IMR-90 (cell line): ENCODE measurements at regions not wholly inside any gene's neighbourhood (a gene's known extent, or its start where the extent isn't known, plus 50 kb on each side); places are given as distances from the start of the nearest gene placed in this dataset.

ENCODE experiments used
- BHLHE40 ChIP-seq: fragments of 150-350 bp; IDR thresholded peaks from 2 replicates; pipeline ENCODE4 v1.6.1; 2016; ENCODE audit warnings: mild to moderate bottlenecking, low read depth, low read length
- CEBPB ChIP-seq: IDR thresholded peaks from 2 replicates; pipeline ENCODE4 v1.6.1; 2012; ENCODE audit warnings: low read depth, low read length, improper control_type of control experiment
- CTCF ChIP-seq: conservative IDR thresholded peaks from 2 replicates; pipeline ENCODE4 v1.5.1; 2012; ENCODE audit warnings: mild to moderate bottlenecking, low read depth, low read length, improper control_type of control experiment
- FOS ChIP-seq: fragments of 150-350 bp; IDR thresholded peaks from 2 replicates; pipeline ENCODE4 v1.6.1; 2016; ENCODE audit warnings: low read depth, low read length
- MAFK ChIP-seq: IDR thresholded peaks from 2 replicates; pipeline ENCODE4 v1.6.1; 2012; ENCODE audit warnings: low read depth, low read length, improper control_type of control experiment
- MAZ ChIP-seq: IDR thresholded peaks from 2 replicates; pipeline ENCODE4 v1.6.1; 2012; ENCODE audit warnings: low read depth, mild to moderate bottlenecking, low read length, improper control_type of control experiment, moderate library complexity, borderline replicate concordance
- MXI1 ChIP-seq: IDR thresholded peaks from 2 replicates; pipeline ENCODE4 v1.6.1; 2012; ENCODE audit warnings: low read depth, mild to moderate bottlenecking, low read length, moderate library complexity, borderline replicate concordance
- POLR2A ChIP-seq: IDR thresholded peaks from 2 replicates; pipeline ENCODE4 v1.6.1; 2012; ENCODE audit warnings: mild to moderate bottlenecking, low read depth, low read length
- RAD21 ChIP-seq: IDR thresholded peaks from 2 replicates; pipeline ENCODE4 v1.6.1; 2012; ENCODE audit warnings: low read length, improper control_type of control experiment
- RCOR1 ChIP-seq: IDR thresholded peaks from 2 replicates; pipeline ENCODE4 v1.6.1; 2012; ENCODE audit warnings: mild to moderate bottlenecking, low read length, improper control_type of control experiment; ENCODE audit not compliant: insufficient replicate concordance
- RFX5 ChIP-seq: IDR thresholded peaks from 2 replicates; pipeline ENCODE4 v1.8.0; 2012; ENCODE audit warnings: low read depth, mild to moderate bottlenecking, low read length, moderate library complexity
- SMC3 ChIP-seq: fragments of 150-350 bp; IDR thresholded peaks from 2 replicates; pipeline ENCODE4 v1.6.1; 2016; ENCODE audit warnings: low read depth, mild to moderate bottlenecking, antibody characterized with exemption, low read length, moderate library complexity
- USF2 ChIP-seq: fragments of 150-350 bp; IDR thresholded peaks from 2 replicates; pipeline ENCODE4 v1.6.1; 2017; ENCODE audit warnings: mild to moderate bottlenecking, antibody characterized with exemption, low read length, low read depth

GRCh38 chr2:85949280-85949679 lies 60.5 kb upstream of the ST3GAL5 start:
- TF ChIP-seq CTCF (no peak), POLR2A (no peak), BHLHE40 (no peak), USF2 (no peak), RFX5 (no peak), FOS (no peak), RAD21 (no peak), CEBPB (no peak), RCOR1 (no peak), MAZ (no peak), MAFK (no peak), SMC3 (no peak), MXI1 (no peak)
